Mesenchymal stem cell (in vitro differentiated cells and primary cell): ENCODE measurements at regions not wholly inside any gene's neighbourhood (a gene's known extent, or its start where the extent isn't known, plus 50 kb on each side); places are given as distances from the start of the nearest gene placed in this dataset.

Source experiments
- DNase-seq: peaks from one replicate; pipeline ENCODE4 v3.0.0-alpha.2; 2013
- H2AFZ ChIP-seq: one replicate; pipeline ENCODE4 v1.6.1; 2013; ENCODE audit warnings: low read depth, mild to moderate bottlenecking, control low read depth, inconsistent platforms, low read length, moderate library complexity
- H2AK5ac ChIP-seq: 2 replicates; pipeline ENCODE4 v1.6.1; 2013; ENCODE audit warnings: low read length, moderate library complexity, mild to moderate bottlenecking, inconsistent platforms; ENCODE audit not compliant: severe bottlenecking
- H2BK120ac ChIP-seq: one replicate; pipeline ENCODE4 v1.6.1; 2013; ENCODE audit warnings: low read depth, mild to moderate bottlenecking, inconsistent platforms, low read length, moderate library complexity
- H2BK12ac ChIP-seq, 2 experiments: one replicate each; pipeline ENCODE4 v1.6.1; 2013; ENCODE audit warnings: inconsistent platforms in 2 of 2, low read length in 2 of 2, mild to moderate bottlenecking in 2 of 2, moderate library complexity in 2 of 2, control low read depth in 1 of 2
- H2BK15ac ChIP-seq: one replicate; pipeline ENCODE4 v1.6.1; 2013; ENCODE audit warnings: mild to moderate bottlenecking, low read depth, inconsistent platforms; ENCODE audit not compliant: poor library complexity, severe bottlenecking
- H2BK5ac ChIP-seq: 2 replicates; pipeline ENCODE4 v1.6.1; 2013; ENCODE audit warnings: low read depth, mild to moderate bottlenecking, low read length, control low read depth, inconsistent platforms; ENCODE audit not compliant: poor library complexity, severe bottlenecking
- H3K14ac ChIP-seq, 2 experiments: one replicate each; pipeline ENCODE4 v1.6.1; 2013; ENCODE audit warnings: inconsistent platforms in 2 of 2, low read length in 2 of 2, control low read depth in 1 of 2, mild to moderate bottlenecking in 1 of 2, moderate library complexity in 1 of 2
- H3K18ac ChIP-seq, 2 experiments: one replicate each; pipeline ENCODE4 v1.6.1; 2013; ENCODE audit warnings: inconsistent platforms in 2 of 2, low read length in 2 of 2, control low read depth in 1 of 2, low read depth in 1 of 2, mild to moderate bottlenecking in 1 of 2
- H3K23ac ChIP-seq, 2 experiments: one replicate each; pipeline ENCODE4 v1.6.1; 2013; ENCODE audit warnings: inconsistent platforms in 2 of 2, low read length in 2 of 2, mild to moderate bottlenecking in 2 of 2, moderate library complexity in 2 of 2, control low read depth in 1 of 2
- H3K27ac ChIP-seq: 2 replicates; pipeline ENCODE4 v1.5.1; 2013; ENCODE audit warnings: mild to moderate bottlenecking, moderate library complexity, low read length, control low read depth, inconsistent platforms; ENCODE audit not compliant: poor library complexity, severe bottlenecking
- H3K27me3 ChIP-seq, 2 experiments: 2 replicates each; pipeline versions ENCODE4 v1.6.1 to v1.7.0; 2013; ENCODE audit warnings: low read length in 2 of 2, mild to moderate bottlenecking in 2 of 2, moderate library complexity in 2 of 2, control low read depth in 1 of 2, inconsistent platforms in 1 of 2; ENCODE audit not compliant: control insufficient read depth in 1 of 2, insufficient read depth in 1 of 2
- H3K36me3 ChIP-seq, 2 experiments: 2 replicates each; pipeline versions ENCODE4 v1.6.1 to v1.7.0; 2013; ENCODE audit warnings: low read length in 2 of 2, control low read depth in 1 of 2, inconsistent platforms in 1 of 2, low read depth in 1 of 2, mild to moderate bottlenecking in 1 of 2; ENCODE audit not compliant: insufficient read depth in 2 of 2, control insufficient read depth in 1 of 2
- H3K4ac ChIP-seq, 2 experiments: one replicate each; pipeline ENCODE4 v1.6.1; 2013; ENCODE audit warnings: inconsistent platforms in 2 of 2, low read length in 2 of 2, mild to moderate bottlenecking in 2 of 2, moderate library complexity in 2 of 2, control low read depth in 1 of 2, low read depth in 1 of 2
- H3K4me1 ChIP-seq: 2 replicates; pipeline ENCODE4 v1.6.1; 2013; ENCODE audit warnings: low read depth, low read length, control low read depth; ENCODE audit not compliant: control insufficient read depth, insufficient read depth
- H3K4me2 ChIP-seq: 2 replicates; pipeline ENCODE4 v1.6.1; 2013; ENCODE audit warnings: low read length, mild to moderate bottlenecking, inconsistent platforms; ENCODE audit not compliant: poor library complexity, severe bottlenecking
- H3K4me3 ChIP-seq, 2 experiments: 2 replicates each; pipeline versions ENCODE4 v1.5.1 to v1.7.0; 2013; ENCODE audit warnings: low read length in 2 of 2, mild to moderate bottlenecking in 2 of 2, control low read depth in 1 of 2, low read depth in 1 of 2; ENCODE audit not compliant: insufficient read depth in 1 of 2
- H3K79me1 ChIP-seq: replicated peaks from 2 replicates; pipeline ENCODE4 v1.6.1; 2013; ENCODE audit warnings: mild to moderate bottlenecking, control low read depth, low read length, inconsistent platforms; ENCODE audit not compliant: poor library complexity, severe bottlenecking
- H3K9ac ChIP-seq: 2 replicates; pipeline ENCODE4 v1.7.0; 2013; ENCODE audit warnings: mild to moderate bottlenecking, low read length, moderate library complexity
- H3K9me3 ChIP-seq: 2 replicates; pipeline ENCODE4 v1.7.0; 2013; ENCODE audit warnings: mild to moderate bottlenecking, low read length; ENCODE audit not compliant: control insufficient read depth
- H4K8ac ChIP-seq: one replicate; pipeline ENCODE4 v1.6.1; 2013; ENCODE audit warnings: inconsistent platforms, mild to moderate bottlenecking, low read length, moderate library complexity
- H4K91ac ChIP-seq: one replicate; pipeline ENCODE4 v1.6.1; 2013; ENCODE audit warnings: mild to moderate bottlenecking, low read length, inconsistent platforms
- WGBS: methylation state at CpG from one replicate; pipeline ENCODE4 v1.1.7; 2013; ENCODE audit warnings: mixed read lengths; 5-methylcytosine and 5-hydroxymethylcytosine counted together

GRCh38 chr1:87202922-87203655 is 125.6 kb upstream of the LMO4 start:
- no peaks in the 10 kb centered on the region for H3K4me1 ChIP-seq
- H2AK5ac ChIP-seq, result no peak overlapping the region

GRCh38 chr1:87203904-87204303 is 124.8 kb upstream of the LMO4 start:
- 80% methylated on average over 3 of the region's 5 CpGs for WGBS
- Histone ChIP-seq H2BK15ac (no peak overlapping the region), H2AFZ (no peak overlapping the region), H3K9me3 (no peaks in the 10 kb centered on the region), H3K4me1 (no peaks in the 10 kb centered on the region), H3K36me3 (no peaks in the 10 kb centered on the region), H3K27ac (no peak overlapping the region), H3K4me3 (peak overlapping the region in 1 of 2 experiments; percentile 35), H2BK120ac (no peak overlapping the region), H2BK12ac (no peak overlapping the region), H3K27me3 (peaks cover 4 to 7% of the 10 kb centered on the region in 2 experiments), H3K18ac (no peak overlapping the region), H2BK5ac (no peak overlapping the region), H3K23ac (no peak overlapping the region), H2AK5ac (no peak overlapping the region), H4K91ac (no peak overlapping the region), H3K4me2 (no peak overlapping the region), H3K9ac (peak overlapping the region; percentile 85), H3K14ac (no peak overlapping the region), H4K8ac (no peak overlapping the region), H3K79me1 (no peaks in the 10 kb centered on the region), H3K4ac (no peak overlapping the region)
- DNase-seq, result no peak

More at GRCh38 chr1:87202922-87203655, 125.6 kb upstream of the LMO4 start:
- H3K9ac ChIP-seq, result peak overlapping the region; percentile 50
- no peak overlapping the region for H3K23ac ChIP-seq
- H3K4ac ChIP-seq, result no peak overlapping the region
- H3K18ac ChIP-seq, result no peak overlapping the region
- H2BK15ac ChIP-seq, result no peak overlapping the region
- H3K4me3 ChIP-seq, result peak overlapping the region in 1 of 2 experiments; percentile 35
- no peak overlapping the region for H2BK120ac ChIP-seq
- no peak overlapping the region for H2AFZ ChIP-seq
- WGBS, result 92% methylated on average over 16 of the region's 16 CpGs
- H3K27me3 ChIP-seq, result peaks cover 4 to 7% of the 10 kb centered on the region in 2 experiments
- no peaks in the 10 kb centered on the region for H3K36me3 ChIP-seq
- no peak overlapping the region for H4K8ac ChIP-seq
- H2BK12ac ChIP-seq, result no peak overlapping the region
- DNase-seq, result no peak
- no peak overlapping the region for H3K4me2 ChIP-seq
- H2BK5ac ChIP-seq, result no peak overlapping the region
- H3K9me3 ChIP-seq, result no peaks in the 10 kb centered on the region
- H3K27ac ChIP-seq, result no peak overlapping the region
- H4K91ac ChIP-seq, result no peak overlapping the region
- H3K14ac ChIP-seq, result no peak overlapping the region
- H3K79me1 ChIP-seq, result no peaks in the 10 kb centered on the region

GRCh38 chr1:87204441-87204840 is 124.2 kb upstream of the LMO4 start:
- H3K4me3 ChIP-seq, result peak overlapping the region in 1 of 2 experiments; percentile 35
- no peak overlapping the region for H2BK15ac ChIP-seq
- H3K18ac ChIP-seq, result no peak overlapping the region
- no peak overlapping the region for H3K23ac ChIP-seq
- no peak overlapping the region for H3K27ac ChIP-seq
- H4K8ac ChIP-seq, result no peak overlapping the region
- no peak overlapping the region for H2BK120ac ChIP-seq
- H3K14ac ChIP-seq, result no peak overlapping the region
- no peaks in the 10 kb centered on the region for H3K9me3 ChIP-seq
- H4K91ac ChIP-seq, result no peak overlapping the region
- DNase-seq, result no peak
- H3K4me1 ChIP-seq, result no peaks in the 10 kb centered on the region
- H2BK12ac ChIP-seq, result no peak overlapping the region
- peaks cover 4 to 7% of the 10 kb centered on the region in 2 experiments for H3K27me3 ChIP-seq
- no peak overlapping the region for H3K4ac ChIP-seq
- no peak overlapping the region for H2BK5ac ChIP-seq
- H3K9ac ChIP-seq, result peak overlapping the region; percentile 85
- no peak overlapping the region for H3K4me2 ChIP-seq
- no peaks in the 10 kb centered on the region for H3K79me1 ChIP-seq
- H3K36me3 ChIP-seq, result no peaks in the 10 kb centered on the region
- no peak overlapping the region for H2AFZ ChIP-seq
- H2AK5ac ChIP-seq, result no peak overlapping the region
- WGBS, result 88% methylated on average over 3 of the region's 3 CpGs

- Histone ChIP-seq H2BK15ac (no peak overlapping the region), H3K9ac (peak overlapping the region; percentile 85), H2AK5ac (no peak overlapping the region), H3K79me1 (no peaks in the 10 kb centered on the region), H2AFZ (no peak overlapping the region), H3K9me3 (no peaks in the 10 kb centered on the region), H2BK5ac (no peak overlapping the region), H3K27ac (no peak overlapping the region), H4K91ac (no peak overlapping the region), H4K8ac (no peak overlapping the region), H3K36me3 (no peaks in the 10 kb centered on the region), H2BK12ac (no peak overlapping the region), H3K14ac (no peak overlapping the region), H3K4me1 (no peaks in the 10 kb centered on the region), H3K18ac (no peak overlapping the region), H3K4me2 (no peak overlapping the region), H3K4me3 (no peak overlapping the region), H3K27me3 (peaks cover 4 to 7% of the 10 kb centered on the region in 2 experiments), H3K23ac (no peak overlapping the region), H3K4ac (no peak overlapping the region), H2BK120ac (no peak overlapping the region)
- DNase-seq, result no peak
- WGBS, result 94% methylated on average over 4 of the region's 8 CpGs
Observed at GRCh38 chr1:87204921-87205320, 123.8 kb upstream of the LMO4 start.
